ENCODE measurements at regions not wholly inside any gene's neighbourhood (a gene's known extent, or its start where the extent isn't known, plus 50 kb on each side); places are given as distances from the start of the nearest gene placed in this dataset.

DNA sequence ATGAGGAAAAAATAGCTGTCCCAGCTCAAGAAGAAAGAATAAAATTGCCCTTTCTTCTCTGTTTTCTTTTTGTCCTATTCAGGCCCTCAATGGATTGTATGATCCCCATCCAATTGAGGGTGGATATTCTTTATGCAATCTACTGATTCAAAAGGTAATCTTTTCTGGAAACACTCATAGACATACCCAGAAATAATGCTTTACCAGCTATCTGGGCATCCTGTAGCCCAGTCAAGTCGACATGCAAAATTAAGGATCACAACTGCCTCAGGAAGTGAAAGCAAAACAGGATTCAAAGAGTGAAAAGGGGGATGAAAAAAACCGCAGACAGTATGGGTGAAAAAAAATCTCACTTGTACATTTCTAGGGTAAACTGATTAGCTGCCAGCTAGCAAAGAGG is 410.1 kb downstream of the TBC1D32 start:
- Histone ChIP-seq H3K4me3 (no peak overlapping the region), H3K9me3 (no peaks in the 10 kb centered on the region), H3K27me3 (no peaks in the 10 kb centered on the region), H3K36me3 (no peaks in the 10 kb centered on the region), H3K27ac (no peak overlapping the region), H3K4me1 (no peaks in the 10 kb centered on the region)
- TF ChIP-seq, protein P1, sequence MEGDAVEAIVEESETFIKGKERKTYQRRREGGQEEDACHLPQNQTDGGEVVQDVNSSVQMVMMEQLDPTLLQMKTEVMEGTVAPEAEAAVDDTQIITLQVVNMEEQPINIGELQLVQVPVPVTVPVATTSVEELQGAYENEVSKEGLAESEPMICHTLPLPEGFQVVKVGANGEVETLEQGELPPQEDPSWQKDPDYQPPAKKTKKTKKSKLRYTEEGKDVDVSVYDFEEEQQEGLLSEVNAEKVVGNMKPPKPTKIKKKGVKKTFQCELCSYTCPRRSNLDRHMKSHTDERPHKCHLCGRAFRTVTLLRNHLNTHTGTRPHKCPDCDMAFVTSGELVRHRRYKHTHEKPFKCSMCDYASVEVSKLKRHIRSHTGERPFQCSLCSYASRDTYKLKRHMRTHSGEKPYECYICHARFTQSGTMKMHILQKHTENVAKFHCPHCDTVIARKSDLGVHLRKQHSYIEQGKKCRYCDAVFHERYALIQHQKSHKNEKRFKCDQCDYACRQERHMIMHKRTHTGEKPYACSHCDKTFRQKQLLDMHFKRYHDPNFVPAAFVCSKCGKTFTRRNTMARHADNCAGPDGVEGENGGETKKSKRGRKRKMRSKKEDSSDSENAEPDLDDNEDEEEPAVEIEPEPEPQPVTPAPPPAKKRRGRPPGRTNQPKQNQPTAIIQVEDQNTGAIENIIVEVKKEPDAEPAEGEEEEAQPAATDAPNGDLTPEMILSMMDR (IDR thresholded peaks at IDR 0.05) = no peak
- TF ChIP-seq POLR2A (IDR thresholded peaks at IDR 0.05) = no peak
- DNase-seq (ENCODE audit: low spot score in 2 of 2) = no peak
- WGBS, 2 donors = 85 to 88% methylated on average over 2 of the region's 2 CpGs

DNA sequence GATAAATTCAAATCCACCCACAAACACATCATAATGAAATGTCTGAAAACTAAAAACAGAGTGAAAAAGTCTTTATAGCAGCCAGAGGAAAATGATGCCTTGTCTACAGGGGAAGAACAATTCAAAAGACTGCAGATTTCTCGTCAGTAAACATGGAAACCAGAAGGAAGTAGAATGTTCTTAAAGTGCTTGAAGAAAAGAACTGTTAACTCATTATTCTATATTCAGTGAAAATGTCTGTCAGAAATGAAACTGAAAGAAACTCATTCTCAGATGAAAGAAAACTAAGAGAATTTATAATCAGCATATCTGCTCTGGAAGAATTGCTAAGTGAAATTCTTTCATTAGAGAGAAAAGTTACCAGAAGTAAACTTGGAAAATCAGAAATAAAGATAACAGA is 416.1 kb downstream of the TBC1D32 start:
- WGBS, 2 donors = 45% methylated on average over 1 of the region's 1 CpG
- TF ChIP-seq, protein P1 (IDR thresholded peaks at IDR 0.05) = no peak
- no peak for TF ChIP-seq POLR2A (IDR thresholded peaks at IDR 0.05)
- TF ChIP-seq EP300 (IDR thresholded peaks at IDR 0.05) = no peak
- Histone ChIP-seq H3K27me3 (no peaks in the 10 kb centered on the region), H3K36me3 (no peaks in the 10 kb centered on the region), H3K27ac (no peak overlapping the region), H3K4me3 (no peak overlapping the region), H3K9me3 (no peaks in the 10 kb centered on the region), H3K4me1 (no peaks in the 10 kb centered on the region)
- DNase-seq (ENCODE audit: low spot score in 2 of 2) = no peak

DNA sequence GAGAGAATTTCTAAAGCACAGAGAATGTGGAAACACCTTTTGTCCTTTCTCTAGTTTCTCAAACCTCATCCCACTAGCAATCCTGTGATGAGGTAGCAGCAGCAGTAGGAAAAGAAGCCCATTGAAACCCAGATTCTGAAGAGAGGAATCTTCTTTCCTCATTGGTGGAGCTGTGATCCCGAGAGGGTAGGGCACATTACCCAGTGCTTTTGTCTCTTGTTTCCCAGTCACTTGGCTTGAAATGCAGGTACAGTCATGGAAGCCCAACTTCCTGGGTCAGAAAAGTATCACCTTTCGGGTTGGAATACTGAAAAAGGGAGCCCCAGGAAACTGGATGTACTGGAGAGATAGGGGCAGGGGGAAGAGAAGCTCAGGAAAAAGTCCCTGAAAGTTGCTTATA is 417.4 kb downstream of the TBC1D32 start:
- no peaks in the 10 kb centered on the region for H3K36me3 ChIP-seq
- no peak overlapping the region for H3K27ac ChIP-seq
- H3K4me3 ChIP-seq = no peak overlapping the region
- no peaks in the 10 kb centered on the region for H3K9me3 ChIP-seq
- 70 to 79% methylated on average over 2 of the region's 2 CpGs for WGBS, 2 donors
- H3K4me1 ChIP-seq = no peaks in the 10 kb centered on the region
- H3K27me3 ChIP-seq = no peaks in the 10 kb centered on the region
- no peak for DNase-seq (ENCODE audit: low spot score in 2 of 2)
- TF ChIP-seq POLR2A (IDR thresholded peaks at IDR 0.05) = no peak
- no peak for TF ChIP-seq EP300 (IDR thresholded peaks at IDR 0.05)
- TF ChIP-seq, protein P1 (IDR thresholded peaks at IDR 0.05) = no peak

DNA sequence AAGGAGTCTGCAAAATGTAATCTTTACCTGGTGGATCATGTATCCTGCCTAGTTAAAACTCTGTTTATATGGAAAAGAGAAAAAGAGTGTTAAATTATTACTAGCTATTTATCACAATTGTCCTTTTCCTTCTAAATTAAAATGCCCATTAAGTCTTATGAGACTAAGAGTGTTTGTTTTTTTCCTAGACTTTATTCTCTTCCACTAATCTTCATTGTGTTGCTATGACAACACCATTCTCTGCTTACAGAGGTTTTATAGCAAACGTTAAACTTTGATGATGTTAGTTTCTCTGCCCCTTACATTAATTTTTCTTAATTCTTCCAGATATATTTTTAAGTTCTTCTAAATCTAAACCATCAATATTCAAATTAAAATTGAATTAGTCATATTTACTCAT is 420.8 kb downstream of the TBC1D32 start:
- 53 to 63% methylated on average over 1 of the region's 1 CpG for WGBS, 2 donors
- no peak for DNase-seq (ENCODE audit: low spot score in 2 of 2)
- Histone ChIP-seq H3K9me3 (no peaks in the 10 kb centered on the region), H3K27me3 (no peaks in the 10 kb centered on the region), H3K4me3 (no peak overlapping the region), H3K36me3 (no peaks in the 10 kb centered on the region), H3K27ac (no peak overlapping the region), H3K4me1 (no peaks in the 10 kb centered on the region)
- TF ChIP-seq, protein P1 (IDR thresholded peaks at IDR 0.05) = no peak
- TF ChIP-seq POLR2A (IDR thresholded peaks at IDR 0.05) (no peak), EP300 (IDR thresholded peaks at IDR 0.05) (no peak)

- 85 to 89% methylated on average over 5 of the region's 5 CpGs for WGBS, 2 donors
- Histone ChIP-seq H3K27ac (no peak overlapping the region), H3K9me3 (no peaks in the 10 kb centered on the region), H3K4me3 (no peak overlapping the region), H3K27me3 (no peaks in the 10 kb centered on the region), H3K4me1 (no peaks in the 10 kb centered on the region), H3K36me3 (no peaks in the 10 kb centered on the region)
- TF ChIP-seq, protein P1 (IDR thresholded peaks at IDR 0.05) = no peak
- TF ChIP-seq EP300 (IDR thresholded peaks at IDR 0.05) = no peak
- DNase-seq (ENCODE audit: low spot score in 2 of 2) = no peak
These were observed 425.5 kb downstream of the TBC1D32 start for GRCh38 chr6:120908767-120909166.

All from tibial nerve (tissue), 4 donors.